Effector memory CD8-positive, alpha-beta T cell (primary cell): ENCODE measurements at regions not wholly inside any gene's neighbourhood (a gene's known extent, or its start where the extent isn't known, plus 50 kb on each side); places are given as distances from the start of the nearest gene placed in this dataset.
A peak's percentile ranks its signal among the peaks of the same experiment; 100 is the strongest.
"Not testable (repeated sequence)": the region's sequence is repeated elsewhere in the genome, so short reads cannot be mapped to it uniquely, and the experiment has no call there.

Source experiments
- ATAC-seq: fragments of 150-1000 bp; cut with Tn5 transposase; replicated peaks from 2 replicates; pipeline ENCODE4 v1.10.0; 2021; ENCODE audit warnings: mild to moderate bottlenecking, moderate library complexity
- DNase-seq, 3 experiments: peaks; one replicate each; pipeline ENCODE4 v3.0.0; 2021
- H3K27ac Mint-ChIP-seq, 2 donors: one replicate each; pipeline ENCODE4 v1.8.0; 2022; ENCODE audit warnings: mild to moderate bottlenecking in 2 of 2, mixed read lengths in 2 of 2, moderate library complexity in 2 of 2
- H3K27me3 Mint-ChIP-seq, 2 donors: one replicate each; pipeline ENCODE4 v1.8.0; 2022; ENCODE audit warnings: mixed read lengths in 2 of 2
- H3K36me3 Mint-ChIP-seq: one replicate; pipeline ENCODE4 v1.8.0; 2022; ENCODE audit warnings: mild to moderate bottlenecking, moderate library complexity, mixed read lengths; ENCODE audit not compliant: insufficient read depth
- H3K4me1 Mint-ChIP-seq, 2 donors: one replicate each; pipeline ENCODE4 v1.8.0; 2022; ENCODE audit warnings: low read depth in 2 of 2, mixed read lengths in 2 of 2
- H3K4me3 Mint-ChIP-seq, 2 donors: one replicate each; pipeline ENCODE4 v1.8.0; 2022; ENCODE audit warnings: mild to moderate bottlenecking in 2 of 2, mixed read lengths in 2 of 2, moderate library complexity in 2 of 2
- H3K9me3 Mint-ChIP-seq, 2 donors: one replicate each; pipeline ENCODE4 v1.8.0; 2022; ENCODE audit warnings: mixed read lengths in 2 of 2

DNA sequence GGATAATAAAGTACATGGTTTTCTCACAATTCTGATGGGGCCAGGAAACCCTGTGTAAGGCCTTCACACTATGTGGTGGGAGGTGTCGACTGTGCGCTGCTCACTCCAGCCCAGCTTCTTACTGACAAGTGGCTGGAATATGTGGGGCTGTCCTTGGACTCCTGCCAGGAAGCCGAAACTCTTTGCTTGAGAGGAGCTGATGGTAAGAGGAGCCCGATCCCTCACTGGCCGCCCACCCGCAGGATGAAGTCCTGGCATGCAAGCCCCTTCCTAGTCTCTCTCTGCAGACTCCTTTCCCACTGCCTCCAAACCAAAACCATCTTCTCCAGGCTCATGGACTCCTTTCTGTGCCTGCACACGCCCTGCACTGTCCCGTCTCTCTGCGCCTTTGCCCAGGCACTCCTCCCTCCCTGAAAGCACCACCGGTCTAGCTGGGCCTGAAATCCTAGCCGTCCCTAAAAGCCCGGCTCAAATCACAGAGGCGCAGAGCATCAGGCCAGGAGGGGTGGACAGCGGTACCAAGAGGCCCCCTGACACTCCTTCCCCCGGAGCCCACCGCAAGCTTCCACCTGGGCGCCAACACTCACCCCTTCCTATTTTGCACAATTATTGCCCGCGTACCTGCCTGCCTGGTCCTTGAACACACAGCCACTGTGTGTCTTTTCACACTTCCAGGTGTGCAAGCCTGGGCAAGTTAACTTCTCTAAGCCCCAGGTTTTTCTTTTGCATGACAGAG lies 125.8 kb upstream of the ZNF746 start:
- DNase-seq, ATAC-seq, H3K9me3 Mint-ChIP-seq: not testable (repeated sequence)
- Mint-ChIP-seq H3K4me1 (peaks cover 38 to 39% of the 10 kb centered on the region in 2 donors), H3K27ac (peak overlapping the region; percentile 95 to 96), H3K36me3 (peaks cover 47% of the 10 kb centered on the region), H3K4me3 (peak overlapping the region; percentile 98 to 99), H3K27me3 (peaks cover 15 to 22% of the 10 kb centered on the region in 2 donors)

DNA sequence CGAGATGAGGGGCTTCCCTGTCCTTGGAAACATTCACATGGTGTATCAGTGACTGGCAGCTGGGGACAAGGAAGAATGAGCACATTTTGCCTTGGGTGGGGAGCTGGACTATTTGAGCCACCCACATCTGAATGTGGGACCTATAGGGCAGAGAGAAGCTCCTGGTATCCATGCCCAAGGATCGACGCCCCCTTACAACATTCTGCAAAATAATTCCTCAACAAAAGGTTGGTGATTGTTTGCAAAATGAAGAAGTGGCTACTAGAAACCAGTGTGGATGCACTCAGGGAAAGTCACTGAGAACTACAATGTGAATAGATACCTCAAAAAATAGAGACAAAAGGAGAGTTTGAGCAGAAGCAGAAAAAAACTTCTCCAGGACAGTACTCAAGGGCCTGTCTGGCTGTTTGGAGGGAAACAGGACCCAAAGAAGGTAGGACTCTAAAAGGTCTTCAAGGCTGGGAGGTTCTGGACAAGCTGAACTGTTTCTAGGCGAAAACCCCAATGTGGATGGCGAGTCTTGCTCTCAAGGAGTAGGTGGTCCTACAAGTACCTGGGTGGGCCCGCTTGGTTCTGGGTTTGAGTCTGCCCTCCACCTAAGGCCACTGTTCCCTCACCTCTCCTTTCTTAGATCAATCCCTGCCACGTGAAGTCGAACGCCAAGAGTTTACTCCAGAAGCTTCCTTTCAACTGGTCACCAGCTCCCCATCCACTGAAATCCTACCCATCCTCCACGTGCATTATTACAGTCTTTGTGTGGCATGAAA lies 125.0 kb upstream of the ZNF746 start:
- ATAC-seq (no peak), DNase-seq (no peak)
- Mint-ChIP-seq H3K36me3 (peaks cover 55% of the 10 kb centered on the region), H3K27ac (peak overlapping the region; percentile 95 to 96), H3K4me3 (peak overlapping the region; percentile 98 to 99), H3K4me1 (peaks cover 39% of the 10 kb centered on the region in 2 donors), H3K9me3 (no peaks in the 10 kb centered on the region), H3K27me3 (peaks cover 7 to 14% of the 10 kb centered on the region in 2 donors)

DNA sequence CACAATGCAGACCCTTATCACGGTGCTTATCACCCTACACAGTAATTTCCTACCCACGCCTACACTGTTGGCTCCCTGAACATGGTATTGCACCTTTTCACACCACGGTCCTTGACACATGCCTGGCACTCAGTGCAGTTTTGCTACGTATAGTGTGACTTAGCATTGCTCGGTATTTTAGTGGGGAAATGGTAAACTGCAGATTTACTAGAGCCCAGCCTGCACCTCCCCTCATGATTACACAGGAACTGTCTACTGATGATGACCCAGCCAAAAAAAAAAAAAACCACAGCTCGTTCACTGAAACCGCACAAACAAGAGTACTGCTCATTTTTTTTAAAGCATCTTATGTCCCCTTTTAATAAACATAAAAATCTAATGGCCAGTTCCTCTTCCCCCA lies 124.2 kb upstream of the ZNF746 start:
- DNase-seq (peak; percentile 38 to 53 (median 45)), ATAC-seq (peak; percentile 47)
- H3K27me3 Mint-ChIP-seq, result peaks cover 3 to 6% of the 10 kb centered on the region in 2 donors
- no peaks in the 10 kb centered on the region for H3K9me3 Mint-ChIP-seq
- peaks cover 45 to 46% of the 10 kb centered on the region in 2 donors for H3K4me1 Mint-ChIP-seq
- H3K4me3 Mint-ChIP-seq, result peak overlapping the region; percentile 98 to 99
- H3K27ac Mint-ChIP-seq, result peak overlapping the region; percentile 95 to 96
- H3K36me3 Mint-ChIP-seq, result peaks cover 63% of the 10 kb centered on the region

DNA sequence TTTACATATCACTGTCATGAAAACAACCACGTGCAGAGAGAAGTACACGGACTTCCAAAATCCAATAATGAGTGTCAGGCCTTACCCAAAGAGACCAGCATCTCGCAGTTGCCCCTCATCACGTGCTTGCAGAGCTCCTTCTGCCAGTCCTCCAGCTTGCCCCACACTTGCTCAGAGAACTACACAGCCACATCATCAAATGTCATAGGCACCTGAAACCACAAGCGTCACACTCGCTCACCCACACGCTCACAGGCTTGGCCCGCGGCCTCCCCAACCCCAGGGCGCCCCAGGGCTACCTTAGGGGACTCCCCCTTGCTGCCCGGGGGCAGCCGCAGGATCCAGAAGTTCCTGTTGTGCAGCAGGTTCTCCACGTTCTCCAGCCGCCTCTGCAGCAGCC lies 123.4 kb upstream of the ZNF746 start:
- Mint-ChIP-seq H3K4me1 (peaks cover 50 to 54% of the 10 kb centered on the region in 2 donors), H3K36me3 (peaks cover 68% of the 10 kb centered on the region)

DNA sequence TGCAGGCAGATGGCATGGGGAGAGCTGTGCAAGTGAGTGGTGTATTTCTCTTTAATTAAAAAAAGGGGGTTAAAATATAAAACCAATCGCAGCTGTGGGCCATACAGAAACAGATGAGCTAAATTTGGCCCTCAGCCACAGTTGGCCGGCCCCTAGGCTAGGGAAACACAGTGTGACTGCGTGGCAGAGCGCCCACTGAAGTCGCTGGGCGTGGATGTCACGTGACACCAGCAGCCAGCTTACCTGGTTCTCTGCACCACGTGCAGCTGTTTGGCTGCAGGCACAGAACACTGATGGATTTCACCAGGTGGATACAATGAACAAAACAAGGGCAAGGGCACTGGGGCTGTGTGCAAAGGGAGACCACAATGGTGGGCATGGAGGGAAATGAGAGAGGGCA lies 119.3 kb upstream of the ZNF746 start:
- peaks cover 35 to 55% of the 10 kb centered on the region in 2 donors for H3K4me1 Mint-ChIP-seq
- H3K4me3 Mint-ChIP-seq, result no peak overlapping the region
- H3K27me3 Mint-ChIP-seq, result no peaks in the 10 kb centered on the region
- ATAC-seq (no peak), DNase-seq (no peak)
- H3K27ac Mint-ChIP-seq, result peak overlapping the region in 1 of 2 donors; percentile 47
- H3K36me3 Mint-ChIP-seq, result peaks cover 87% of the 10 kb centered on the region
- H3K9me3 Mint-ChIP-seq, result no peaks in the 10 kb centered on the region

More for the DNA sequence above, 123.4 kb upstream of the ZNF746 start:
- H3K27ac Mint-ChIP-seq, result peak overlapping the region; percentile 95 to 96
- no peaks in the 10 kb centered on the region for H3K9me3 Mint-ChIP-seq
- peak; percentile 59 to 71 (median 64) for DNase-seq
- H3K27me3 Mint-ChIP-seq, result no peaks in the 10 kb centered on the region
- ATAC-seq, result peak; percentile 50
- H3K4me3 Mint-ChIP-seq, result peak overlapping the region; percentile 98 to 99

DNA sequence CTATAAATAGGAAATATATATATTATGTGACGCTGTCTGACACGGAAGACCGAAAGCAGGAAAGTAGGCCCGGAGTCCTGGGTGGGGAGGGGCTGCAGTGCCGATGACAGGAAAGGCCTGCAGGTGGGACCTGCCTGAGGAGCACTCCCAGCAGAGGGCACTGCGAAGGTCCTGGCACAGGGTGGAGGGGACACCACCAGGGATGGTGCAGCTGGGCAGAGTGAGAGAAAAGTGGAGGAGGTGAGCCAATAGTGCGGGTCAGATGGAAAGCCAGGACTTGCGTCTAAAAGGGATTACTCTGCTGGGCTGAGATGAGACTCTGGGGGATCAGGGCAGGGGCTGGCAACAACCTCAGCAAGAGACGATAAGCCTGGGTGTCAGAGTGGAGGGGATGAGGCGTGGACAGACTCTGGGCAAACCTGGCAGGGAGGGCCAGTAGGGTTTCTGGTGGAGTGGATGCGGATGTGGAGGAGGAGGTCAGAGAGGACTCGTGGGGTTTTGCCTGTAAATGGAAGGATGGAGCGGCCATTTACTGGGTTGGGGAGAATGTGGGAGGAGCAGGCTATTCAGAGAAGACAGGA lies 118.2 kb upstream of the ZNF746 start:
- H3K4me1 Mint-ChIP-seq, result peaks cover 25 to 44% of the 10 kb centered on the region in 2 donors
- H3K9me3 Mint-ChIP-seq, result no peaks in the 10 kb centered on the region
- H3K36me3 Mint-ChIP-seq, result peaks cover 80% of the 10 kb centered on the region
- H3K27me3 Mint-ChIP-seq, result no peaks in the 10 kb centered on the region
- H3K4me3 Mint-ChIP-seq, result no peak overlapping the region
- no peak for ATAC-seq
- peak overlapping the region in 1 of 2 donors; percentile 47 for H3K27ac Mint-ChIP-seq
- DNase-seq, result no peak

DNA sequence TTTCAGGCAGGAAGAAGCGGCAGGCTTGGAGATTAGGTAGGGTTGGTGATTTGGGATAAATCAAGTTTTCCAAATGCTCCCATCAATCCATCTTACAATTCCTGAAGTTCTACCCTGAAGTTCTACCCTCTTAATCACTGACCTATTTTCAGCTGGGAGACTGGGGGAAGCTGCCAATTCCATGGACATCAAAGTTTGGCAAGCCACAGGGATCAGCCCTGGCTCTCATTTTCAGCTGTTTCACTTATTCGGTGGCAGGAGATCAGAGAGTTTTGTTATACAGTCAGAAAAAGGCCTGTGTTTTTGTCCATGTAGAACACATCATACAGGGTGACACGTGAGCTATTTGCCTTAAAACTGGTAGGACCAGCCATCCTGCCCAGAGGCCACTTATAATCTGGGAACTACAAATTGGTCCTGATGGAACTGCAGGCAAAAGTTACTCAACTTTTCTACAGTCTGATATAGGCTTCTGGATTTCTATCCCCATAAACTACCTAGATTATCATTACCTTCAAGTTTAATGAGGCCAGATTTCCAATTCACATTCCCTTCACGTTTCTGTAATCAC lies 112.9 kb upstream of the ZNF746 start:
- no peak for ATAC-seq

DNA sequence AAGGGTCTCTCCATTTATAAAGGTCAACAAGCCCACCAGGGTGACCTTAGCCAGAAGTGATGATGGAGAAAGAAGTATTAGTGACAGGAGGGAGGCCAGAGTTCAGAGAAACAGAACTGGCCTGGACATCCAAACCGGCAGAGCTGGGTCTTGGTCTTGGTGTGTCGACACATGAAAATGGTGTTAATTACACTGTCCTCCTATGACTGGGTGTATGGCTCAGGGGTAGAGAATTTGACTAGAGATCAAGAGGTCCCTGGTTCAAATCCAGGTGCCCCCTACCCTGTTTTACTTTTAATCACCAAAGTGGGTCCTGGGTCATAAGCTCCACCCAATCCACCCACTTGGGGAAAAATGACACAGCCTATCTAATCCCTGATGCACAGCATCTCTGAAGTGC lies 110.6 kb upstream of the ZNF746 start:
- H3K4me3 Mint-ChIP-seq, result no peak overlapping the region
- H3K4me1 Mint-ChIP-seq, result peaks cover 10 to 24% of the 10 kb centered on the region in 2 donors
- peaks cover 35% of the 10 kb centered on the region for H3K36me3 Mint-ChIP-seq
- no peaks in the 10 kb centered on the region for H3K9me3 Mint-ChIP-seq
- no peak for DNase-seq
- H3K27ac Mint-ChIP-seq, result no peak overlapping the region
- H3K27me3 Mint-ChIP-seq, result no peaks in the 10 kb centered on the region
- ATAC-seq, result no peak

More for the DNA sequence above, 112.9 kb upstream of the ZNF746 start:
- Mint-ChIP-seq H3K9me3 (no peaks in the 10 kb centered on the region), H3K36me3 (peaks cover 50% of the 10 kb centered on the region), H3K27ac (peak overlapping the region in 1 of 2 donors; percentile 29), H3K4me3 (no peak overlapping the region), H3K27me3 (no peaks in the 10 kb centered on the region), H3K4me1 (peaks cover 13 to 35% of the 10 kb centered on the region in 2 donors)
- no peak for DNase-seq

DNA sequence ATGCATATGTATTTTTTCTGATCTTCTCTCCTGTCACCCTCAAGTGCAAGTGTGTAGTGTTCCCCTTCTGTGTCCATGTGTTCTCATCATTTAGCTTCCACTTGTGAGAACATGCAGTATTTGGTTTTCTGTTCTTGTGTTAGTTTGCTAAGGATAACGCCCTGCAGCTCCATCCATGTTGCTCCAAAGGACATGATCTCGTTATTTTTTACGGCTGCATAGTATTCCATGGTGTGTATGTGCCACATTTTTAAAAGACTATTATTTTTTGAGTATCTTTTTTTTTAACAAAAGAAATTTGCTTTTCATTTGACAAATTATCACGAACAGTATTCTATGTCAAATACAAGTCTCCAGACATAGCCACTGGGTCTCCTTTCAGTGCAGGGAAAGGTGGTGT lies 110.1 kb upstream of the ZNF746 start:
- Mint-ChIP-seq H3K27ac (no peak overlapping the region), H3K9me3 (no peaks in the 10 kb centered on the region), H3K36me3 (peaks cover 31% of the 10 kb centered on the region), H3K4me3 (no peak overlapping the region), H3K27me3 (no peaks in the 10 kb centered on the region), H3K4me1 (peaks cover 10 to 19% of the 10 kb centered on the region in 2 donors)
- no peak for ATAC-seq
- no peak for DNase-seq

DNA sequence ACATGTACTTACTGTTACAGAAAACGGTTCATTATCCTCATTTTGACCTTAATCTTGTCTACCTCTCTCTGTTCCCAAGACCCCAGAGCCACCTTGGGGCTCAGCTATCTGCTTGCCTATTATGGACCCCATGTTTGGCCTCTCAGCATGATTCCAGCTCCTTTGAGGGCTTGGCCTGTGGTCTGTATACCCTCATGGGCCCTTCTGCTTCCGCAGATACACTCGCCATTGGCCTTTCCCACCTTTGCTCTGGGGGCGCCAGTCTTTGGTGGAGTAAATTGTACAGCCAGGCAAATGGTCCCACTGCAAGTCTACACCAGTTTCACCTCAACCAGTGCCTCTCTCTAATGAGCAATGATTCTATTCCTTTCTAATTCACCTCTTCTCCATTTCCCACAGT lies 109.2 kb upstream of the ZNF746 start:
- H3K27ac Mint-ChIP-seq, result no peak overlapping the region
- H3K4me1 Mint-ChIP-seq, result peaks cover 14 to 18% of the 10 kb centered on the region in 2 donors
- no peaks in the 10 kb centered on the region for H3K27me3 Mint-ChIP-seq
- no peaks in the 10 kb centered on the region for H3K9me3 Mint-ChIP-seq
- DNase-seq (no peak), ATAC-seq (no peak)
- H3K4me3 Mint-ChIP-seq, result no peak overlapping the region
- H3K36me3 Mint-ChIP-seq, result peaks cover 31% of the 10 kb centered on the region

DNA sequence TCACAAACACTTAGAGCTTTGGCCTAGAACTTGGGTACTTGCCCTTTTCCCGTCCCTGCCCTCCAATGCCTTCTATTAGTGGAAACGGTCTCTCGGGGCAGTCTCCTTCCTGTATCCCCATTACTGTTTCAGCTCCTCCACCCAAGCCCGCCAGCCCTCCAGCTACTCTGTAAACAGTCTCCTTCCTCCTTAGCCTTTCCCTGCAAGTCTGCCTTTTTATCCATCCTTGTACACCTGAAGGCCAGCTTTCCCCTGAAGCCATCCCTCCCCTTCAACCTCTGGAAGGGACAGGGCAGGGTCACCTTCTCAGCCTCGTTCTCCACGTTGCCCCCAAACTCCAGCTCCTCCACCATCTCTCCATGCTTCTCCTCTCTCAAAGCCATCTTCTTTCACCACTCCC lies 108.1 kb upstream of the ZNF746 start:
- no peaks in the 10 kb centered on the region for H3K27me3 Mint-ChIP-seq
- no peaks in the 10 kb centered on the region for H3K9me3 Mint-ChIP-seq
- H3K27ac Mint-ChIP-seq, result peak overlapping the region; percentile 8 to 10
- H3K4me3 Mint-ChIP-seq, result no peak overlapping the region
- H3K36me3 Mint-ChIP-seq, result peaks cover 33% of the 10 kb centered on the region
- peaks cover 24 to 26% of the 10 kb centered on the region in 2 donors for H3K4me1 Mint-ChIP-seq
- ATAC-seq (no peak), DNase-seq (no peak)

DNA sequence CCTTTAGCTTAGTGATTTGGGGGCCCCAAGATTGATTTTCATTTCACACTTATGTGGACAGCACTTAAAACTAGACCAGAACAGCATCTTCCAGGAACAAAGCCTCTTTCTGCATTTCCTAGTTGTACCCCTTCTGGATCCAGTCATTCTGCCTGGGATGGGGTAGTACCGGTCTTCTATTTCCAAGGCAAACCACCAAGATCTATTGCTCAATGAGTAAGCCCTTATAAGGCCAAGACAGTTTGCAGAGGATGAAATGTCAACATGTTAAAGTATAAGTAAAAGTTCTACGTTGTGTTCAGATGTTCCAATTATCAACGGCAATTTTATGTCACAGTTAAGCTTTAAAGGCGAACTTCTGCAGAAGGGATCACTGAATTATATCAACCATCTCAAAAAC lies 106.9 kb upstream of the ZNF746 start:
- ATAC-seq, result no peak
- H3K27ac Mint-ChIP-seq, result no peak overlapping the region

DNA sequence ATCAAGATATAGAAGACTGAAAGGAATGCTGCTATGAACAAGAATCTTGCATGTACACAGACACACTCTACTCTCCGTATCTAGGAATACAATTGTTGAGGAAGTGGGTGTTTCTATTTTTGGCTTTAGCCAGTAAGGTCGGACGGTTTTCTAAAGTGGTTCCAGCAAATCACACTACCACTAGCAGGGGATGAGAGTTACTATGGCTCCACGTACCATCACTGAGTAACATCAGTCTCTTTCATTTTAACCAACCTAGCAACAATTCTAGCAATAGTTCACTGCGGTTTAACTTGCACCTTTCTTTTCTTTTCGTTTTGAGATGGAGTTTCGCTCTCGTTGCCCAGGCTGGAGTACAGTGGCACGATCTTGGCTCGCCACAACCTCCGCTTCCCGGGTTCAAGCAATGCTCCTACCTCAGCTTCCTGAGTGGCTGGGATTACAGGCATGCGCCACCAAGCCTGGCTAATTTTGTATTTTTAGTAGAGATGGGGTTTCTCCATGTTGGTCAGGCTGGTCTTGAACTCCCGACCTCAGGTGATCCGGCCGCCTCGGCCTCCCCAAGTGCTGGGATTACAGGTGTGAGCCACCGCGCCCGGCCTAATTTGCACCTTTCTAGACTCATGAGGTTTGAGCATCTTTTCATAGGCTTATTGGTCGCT lies 103.2 kb upstream of the ZNF746 start:
- Mint-ChIP-seq H3K36me3 (peaks cover 26% of the 10 kb centered on the region), H3K4me3 (peak overlapping the region; percentile 55 to 62)

More for the DNA sequence above, 106.9 kb upstream of the ZNF746 start:
- peaks cover 29% of the 10 kb centered on the region for H3K36me3 Mint-ChIP-seq
- DNase-seq, result no peak
- no peaks in the 10 kb centered on the region for H3K27me3 Mint-ChIP-seq
- H3K4me1 Mint-ChIP-seq, result peaks cover 34 to 37% of the 10 kb centered on the region in 2 donors
- H3K9me3 Mint-ChIP-seq, result no peaks in the 10 kb centered on the region
- no peak overlapping the region for H3K4me3 Mint-ChIP-seq

More for the DNA sequence above, 103.2 kb upstream of the ZNF746 start:
- not testable (repeated sequence) for H3K9me3 Mint-ChIP-seq, H3K27me3 Mint-ChIP-seq
- ATAC-seq (peak; percentile 92), DNase-seq (peak in 2 of 3 experiments; percentile 11 to 26)
- H3K27ac Mint-ChIP-seq, result peak overlapping the region; percentile 73 to 92
- H3K4me1 Mint-ChIP-seq, result peaks cover 34 to 37% of the 10 kb centered on the region in 2 donors
